Muscle of leg (tissue), 3 donors: ENCODE measurements at regions not wholly inside any gene's neighbourhood (a gene's known extent, or its start where the extent isn't known, plus 50 kb on each side); places are given as distances from the start of the nearest gene placed in this dataset.

Experiments used
- DNase-seq: peaks from one replicate; pipeline ENCODE4 v3.0.0; 2013
- H3K27ac ChIP-seq: one replicate; pipeline ENCODE4 v1.5.1; 2013; ENCODE audit warnings: mild to moderate bottlenecking, low read length, control low read depth
- H3K27me3 ChIP-seq: one replicate; pipeline ENCODE4 v1.6.1; 2013; ENCODE audit warnings: low read length; ENCODE audit not compliant: control insufficient read depth, insufficient read depth
- H3K36me3 ChIP-seq: one replicate; pipeline ENCODE4 v1.6.1; 2013; ENCODE audit warnings: low read length; ENCODE audit not compliant: control insufficient read depth, insufficient read depth
- H3K4me1 ChIP-seq: one replicate; pipeline ENCODE4 v1.6.1; 2013; ENCODE audit warnings: low read length; ENCODE audit not compliant: control insufficient read depth, insufficient read depth
- H3K4me3 ChIP-seq: one replicate; pipeline ENCODE4 v1.5.1; 2013; ENCODE audit warnings: low read length, control low read depth
- H3K9me3 ChIP-seq: replicated peaks from 2 replicates; pipeline ENCODE4 v1.6.1; 2013; ENCODE audit warnings: low read depth, low read length; ENCODE audit not compliant: control insufficient read depth
- WGBS: methylation state at CpG from one replicate; pipeline ENCODE4 v1.1.5; 2013; ENCODE audit warnings: missing lambda C conversion rate; ENCODE audit not compliant: insufficient coverage; 5-methylcytosine and 5-hydroxymethylcytosine counted together

DNA sequence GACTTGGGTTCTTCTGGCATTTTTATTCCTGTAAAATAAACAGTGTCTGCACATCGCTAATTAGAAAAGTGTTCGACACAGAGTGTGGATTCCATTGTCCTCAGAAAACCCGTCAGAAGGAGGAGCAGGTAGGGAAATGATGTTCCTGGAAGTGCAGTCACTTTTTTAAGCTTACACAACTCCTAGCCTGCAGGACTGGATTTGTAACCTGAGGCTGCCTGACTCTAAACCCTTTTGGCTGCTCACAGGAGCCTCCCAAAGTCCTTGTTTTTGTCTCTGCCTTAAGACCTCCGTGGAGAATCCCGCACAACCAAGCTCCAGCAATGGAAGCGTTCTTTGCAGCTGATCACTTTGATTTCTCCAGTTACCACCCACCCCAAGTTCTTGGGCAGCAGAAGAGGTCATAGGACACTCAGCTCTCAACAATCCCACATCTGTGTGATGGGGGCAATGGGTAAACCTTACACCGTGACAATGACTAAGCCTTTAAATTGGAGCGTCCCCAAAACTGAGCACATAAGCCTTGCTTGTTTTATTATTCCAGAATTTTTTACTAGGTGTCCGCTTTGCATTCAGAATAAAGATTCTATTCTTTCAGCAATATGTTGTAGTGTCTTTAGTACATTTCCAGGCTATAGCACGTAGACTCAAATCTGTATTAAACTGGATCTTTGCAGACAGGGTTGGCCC lies 227.9 kb downstream of the TBXT start:
- 51% methylated on average over 3 of the region's 10 CpGs for WGBS
- no peak overlapping the region for H3K27ac ChIP-seq
- H3K27me3 ChIP-seq, result no peaks in the 10 kb centered on the region
- H3K4me1 ChIP-seq, result no peaks in the 10 kb centered on the region
- H3K4me3 ChIP-seq, result no peak overlapping the region
- DNase-seq, result no peak
- H3K9me3 ChIP-seq, result no peaks in the 10 kb centered on the region
- no peaks in the 10 kb centered on the region for H3K36me3 ChIP-seq

DNA sequence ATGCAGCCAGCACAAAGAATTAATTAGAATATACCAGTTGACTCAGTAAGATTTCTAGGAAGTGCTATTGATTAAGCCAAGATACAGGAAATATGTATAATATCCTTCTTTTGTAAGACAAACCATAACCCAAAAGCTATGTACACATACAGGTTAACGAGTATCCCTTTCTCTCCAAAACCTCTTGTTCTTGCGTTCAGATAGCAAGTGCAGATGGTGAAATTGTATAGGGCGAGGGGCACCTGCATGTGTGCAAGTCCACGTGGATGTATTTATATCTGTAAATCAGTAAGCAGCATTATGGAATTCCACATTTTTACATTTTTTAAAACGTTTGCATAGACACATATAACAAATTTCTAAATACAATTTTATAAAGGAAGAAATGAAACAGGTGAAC lies 228.6 kb downstream of the TBXT start:
- Histone ChIP-seq H3K27ac (no peak overlapping the region), H3K36me3 (no peaks in the 10 kb centered on the region), H3K4me1 (no peaks in the 10 kb centered on the region), H3K27me3 (no peaks in the 10 kb centered on the region), H3K4me3 (no peak overlapping the region), H3K9me3 (no peaks in the 10 kb centered on the region)
- DNase-seq, result no peak
- no CpG with 5 or more reads among the region's 5 CpGs for WGBS

DNA sequence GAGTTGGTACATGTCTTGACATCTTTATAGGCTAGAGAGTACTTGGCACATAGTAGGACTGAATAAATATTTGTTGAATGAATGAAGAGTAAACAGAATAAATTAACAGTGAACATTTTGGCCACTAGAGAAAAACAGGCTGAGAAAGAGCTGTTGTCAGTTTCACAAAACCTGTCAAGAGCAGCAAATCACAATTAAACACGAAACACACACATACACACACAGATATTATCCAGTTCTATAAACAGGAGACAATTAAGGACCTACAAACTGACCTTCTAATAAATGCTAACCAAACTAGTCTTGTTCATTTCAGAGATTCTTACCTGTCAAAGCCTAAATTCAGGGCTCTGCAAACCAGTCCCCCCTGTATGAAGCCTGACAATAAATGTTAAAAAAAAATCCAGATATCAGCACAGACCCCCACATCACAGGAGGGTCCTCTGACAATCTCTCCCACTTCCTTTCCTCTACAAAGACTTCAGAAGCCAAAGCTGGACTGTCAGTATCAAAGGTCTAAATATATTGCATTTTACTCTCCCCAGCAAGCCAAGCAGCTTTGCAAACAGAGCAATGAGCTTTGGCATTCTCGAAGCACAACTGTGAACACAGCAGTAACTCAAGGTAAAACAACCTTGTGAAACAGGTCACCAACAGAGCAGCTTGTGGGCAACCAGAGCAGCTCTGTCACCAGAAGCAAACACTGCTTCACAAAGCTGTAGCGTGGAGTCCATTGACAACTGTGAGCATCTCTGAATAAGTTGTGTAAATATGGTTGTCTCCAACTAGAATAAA lies 229.9 kb downstream of the TBXT start:
- 50% methylated on average over 1 of the region's 3 CpGs for WGBS
- peaks cover under 1% of the 10 kb centered on the region for H3K27me3 ChIP-seq
- DNase-seq, result no peak
- no peaks in the 10 kb centered on the region for H3K9me3 ChIP-seq
- H3K27ac ChIP-seq, result no peak overlapping the region
- no peaks in the 10 kb centered on the region for H3K4me1 ChIP-seq
- no peaks in the 10 kb centered on the region for H3K36me3 ChIP-seq
- H3K4me3 ChIP-seq, result no peak overlapping the region

DNA sequence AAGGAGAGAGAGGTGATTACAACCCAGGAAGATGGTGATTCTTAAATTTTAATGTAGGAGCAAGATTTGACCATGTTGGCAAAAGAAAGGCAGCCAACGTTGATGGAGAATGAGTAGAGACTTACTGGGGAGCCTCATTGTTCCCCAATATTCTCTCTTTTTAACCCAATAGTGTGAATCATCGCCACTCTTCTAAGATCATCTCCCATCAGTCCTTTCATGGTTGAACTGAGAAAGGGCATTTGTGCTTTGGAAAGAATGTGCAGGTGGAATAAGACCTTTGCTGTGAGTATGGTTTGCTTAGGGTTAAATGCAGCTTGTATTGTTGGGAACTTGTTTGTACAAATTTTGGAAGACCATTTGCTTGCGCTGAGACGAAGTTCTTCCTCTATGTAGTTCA lies 231.0 kb downstream of the TBXT start:
- Histone ChIP-seq H3K4me3 (no peak overlapping the region), H3K36me3 (no peaks in the 10 kb centered on the region), H3K9me3 (no peaks in the 10 kb centered on the region), H3K4me1 (no peaks in the 10 kb centered on the region), H3K27me3 (peaks cover 5% of the 10 kb centered on the region), H3K27ac (no peak overlapping the region)
- no peak for DNase-seq
- WGBS, result 83% methylated on average over 2 of the region's 4 CpGs

DNA sequence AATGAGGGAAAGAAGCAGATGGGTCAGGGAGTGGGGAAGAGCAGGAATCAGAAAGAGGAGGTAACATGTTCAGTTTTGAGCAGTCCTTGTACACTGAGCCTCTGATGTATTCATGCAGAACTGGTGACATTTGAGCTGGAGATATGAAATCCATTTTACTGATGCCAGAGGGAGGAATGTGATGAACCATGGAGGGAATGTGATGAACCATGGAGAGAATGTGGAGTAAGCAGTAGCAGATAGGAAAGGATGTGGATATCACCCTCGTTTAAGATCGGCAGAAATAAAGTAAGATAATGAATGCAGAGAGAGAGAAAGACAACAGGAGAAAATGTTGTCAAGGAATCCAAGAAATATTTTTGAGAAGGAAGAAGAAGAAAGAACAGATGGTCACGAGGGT lies 231.6 kb downstream of the TBXT start:
- no peak for DNase-seq
- Histone ChIP-seq H3K4me3 (no peak overlapping the region), H3K36me3 (no peaks in the 10 kb centered on the region), H3K27ac (no peak overlapping the region), H3K27me3 (peaks cover 5% of the 10 kb centered on the region), H3K4me1 (no peaks in the 10 kb centered on the region), H3K9me3 (no peaks in the 10 kb centered on the region)
- 88% methylated on average over 3 of the region's 3 CpGs for whole genome bisulfite sequencing

DNA sequence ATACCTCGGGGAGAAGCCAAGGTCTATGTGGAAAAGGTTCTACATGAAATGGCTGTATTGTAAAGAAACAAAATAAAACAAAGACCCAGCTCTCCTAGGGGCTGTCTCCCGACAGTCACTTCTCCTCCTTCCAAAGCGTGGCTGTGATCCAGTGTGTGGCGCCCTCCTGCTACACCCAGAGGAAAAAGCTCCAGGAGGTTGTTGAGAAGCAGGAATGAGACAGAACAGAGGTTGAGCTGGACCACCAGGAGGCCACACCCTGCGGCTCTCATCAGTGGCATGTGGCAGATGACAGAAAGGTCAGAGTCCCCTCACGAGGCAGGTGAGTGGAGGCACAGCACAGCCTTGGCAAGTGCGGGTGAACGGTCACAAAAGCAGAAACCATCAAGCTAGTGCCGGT lies 236.0 kb downstream of the TBXT start:
- WGBS, result 83% methylated on average over 5 of the region's 9 CpGs
- H3K27me3 ChIP-seq, result peaks cover 9% of the 10 kb centered on the region
- no peak for DNase-seq
- no peaks in the 10 kb centered on the region for H3K9me3 ChIP-seq
- H3K4me1 ChIP-seq, result no peaks in the 10 kb centered on the region
- H3K4me3 ChIP-seq, result no peak overlapping the region
- H3K27ac ChIP-seq, result no peak overlapping the region
- no peaks in the 10 kb centered on the region for H3K36me3 ChIP-seq

DNA sequence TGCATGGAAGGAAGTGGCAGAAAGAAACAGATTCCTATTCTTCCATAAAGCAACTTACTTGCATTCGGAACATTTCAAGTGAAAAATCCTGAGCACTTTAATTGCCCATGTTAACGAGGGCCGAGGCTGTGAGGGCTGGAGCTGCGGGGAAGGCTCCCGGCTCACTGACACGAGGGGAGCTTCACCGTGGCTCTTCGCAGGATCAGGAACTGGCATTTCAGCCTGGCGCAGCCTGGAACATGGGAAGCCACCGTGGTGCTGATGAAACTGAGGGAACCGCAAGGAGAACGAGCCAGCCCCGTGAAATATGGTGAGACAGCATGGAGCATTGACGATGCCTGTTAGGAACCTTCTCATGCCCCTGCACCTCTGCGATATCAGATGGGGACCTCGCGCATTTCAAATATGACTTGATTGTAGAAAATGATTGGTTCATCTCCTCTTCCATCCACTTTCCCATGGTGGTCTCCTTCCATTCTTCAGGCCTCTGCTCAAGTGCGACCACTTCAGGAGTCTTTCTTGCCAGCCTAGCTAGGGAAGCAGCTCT lies 236.9 kb downstream of the TBXT start:
- DNase-seq, result no peak
- 86% methylated on average over 15 of the region's 18 CpGs for WGBS
- Histone ChIP-seq H3K9me3 (no peaks in the 10 kb centered on the region), H3K27ac (no peak overlapping the region), H3K4me1 (no peaks in the 10 kb centered on the region), H3K36me3 (no peaks in the 10 kb centered on the region), H3K27me3 (peaks cover 9% of the 10 kb centered on the region), H3K4me3 (no peak overlapping the region)

DNA sequence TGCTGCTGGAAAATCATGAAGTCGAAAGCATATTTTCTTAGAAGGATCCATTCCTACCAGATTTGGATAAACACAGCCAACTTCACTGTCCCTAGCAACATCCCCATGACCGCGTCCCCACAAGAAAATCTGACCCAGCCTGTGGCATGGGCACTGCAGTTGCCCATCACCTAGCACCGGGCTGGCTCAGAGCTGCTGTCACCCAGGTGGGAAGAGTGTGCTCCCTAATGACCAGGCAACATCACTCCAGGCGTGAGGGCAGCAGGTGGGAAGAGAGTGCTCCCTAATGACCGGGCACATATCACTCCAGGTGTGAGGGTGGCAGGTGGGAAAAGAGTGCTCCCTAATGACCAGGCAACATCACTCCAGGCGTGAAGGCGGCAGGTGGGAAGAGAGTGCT lies 238.0 kb downstream of the TBXT start:
- WGBS, result 86% methylated on average over 6 of the region's 8 CpGs
- DNase-seq, result no peak
- no peak overlapping the region for H3K27ac ChIP-seq
- H3K4me3 ChIP-seq, result no peak overlapping the region
- H3K4me1 ChIP-seq, result no peaks in the 10 kb centered on the region
- no peaks in the 10 kb centered on the region for H3K36me3 ChIP-seq
- peaks cover 9% of the 10 kb centered on the region for H3K27me3 ChIP-seq
- no peaks in the 10 kb centered on the region for H3K9me3 ChIP-seq

DNA sequence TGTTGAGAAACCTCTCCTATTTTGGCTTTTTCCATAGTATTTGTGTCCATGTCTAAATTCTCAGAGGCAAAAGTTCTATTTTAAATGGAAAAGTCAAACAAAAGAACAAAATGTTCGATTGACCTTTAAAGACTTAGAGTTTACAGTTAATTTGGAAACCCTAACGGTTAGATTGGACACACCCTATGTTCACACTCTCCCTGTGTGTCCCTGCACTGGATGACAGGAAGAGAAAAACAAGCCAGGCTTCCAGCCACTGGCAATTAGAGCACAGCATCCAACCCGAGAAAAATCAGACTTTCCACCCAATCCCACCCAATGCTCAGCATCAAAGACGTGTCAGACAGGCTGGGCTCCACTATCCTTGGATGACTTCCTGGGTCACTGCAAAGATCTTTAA lies 241.3 kb downstream of the TBXT start:
- Histone ChIP-seq H3K27ac (no peak overlapping the region), H3K9me3 (no peaks in the 10 kb centered on the region), H3K4me3 (no peak overlapping the region), H3K36me3 (no peaks in the 10 kb centered on the region), H3K27me3 (peaks cover 3% of the 10 kb centered on the region), H3K4me1 (peaks cover 4% of the 10 kb centered on the region)
- DNase-seq, result no peak
- WGBS, result 20% methylated on average over 1 of the region's 4 CpGs

DNA sequence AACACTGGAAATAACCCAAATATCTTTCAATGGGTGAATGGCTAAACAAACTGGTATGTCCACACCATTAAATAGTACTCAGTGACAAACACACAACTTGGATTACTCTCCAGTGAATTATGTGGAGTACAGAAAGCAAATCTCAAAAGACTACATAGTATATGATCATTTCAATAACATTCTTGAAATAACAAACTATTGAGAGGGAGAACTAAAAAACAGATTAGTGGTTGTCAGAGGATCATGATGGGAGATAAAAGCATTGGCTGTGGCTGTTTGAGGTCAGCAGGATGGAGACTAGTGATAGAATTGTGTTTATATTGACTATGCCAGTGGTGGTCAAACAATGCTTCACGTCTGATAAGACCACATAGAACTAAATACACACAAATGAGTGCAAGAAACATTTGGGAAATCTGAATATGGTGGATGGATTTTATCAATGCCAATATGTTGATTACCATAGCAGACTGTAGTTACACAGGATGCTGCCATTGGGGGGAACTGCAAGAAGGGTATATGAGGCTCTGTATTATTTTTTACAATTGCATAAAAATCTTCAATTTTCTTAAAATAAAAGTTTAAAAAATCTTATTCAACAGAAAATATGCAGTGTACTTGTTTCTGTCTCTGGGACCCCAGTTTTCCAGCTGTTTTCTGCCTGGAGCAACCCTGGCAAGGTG lies 242.0 kb downstream of the TBXT start:
- no peak overlapping the region for H3K27ac ChIP-seq
- H3K36me3 ChIP-seq, result no peaks in the 10 kb centered on the region
- DNase-seq, result no peak
- H3K4me1 ChIP-seq, result peaks cover 4% of the 10 kb centered on the region
- no CpG with 5 or more reads among the region's 1 CpG for WGBS
- no peaks in the 10 kb centered on the region for H3K9me3 ChIP-seq
- H3K4me3 ChIP-seq, result no peak overlapping the region
- no peaks in the 10 kb centered on the region for H3K27me3 ChIP-seq
